ENCODE measurements at regions not wholly inside any gene's neighbourhood (a gene's known extent, or its start where the extent isn't known, plus 50 kb on each side); places are given as distances from the start of the nearest gene placed in this dataset.

GRCh38 chr7:156445997-156446761 is 194.4 kb upstream of the RNF32 start:
- no peak for FAIRE-seq

- no peak for FAIRE-seq
Measured at GRCh38 chr7:156442516-156442915, 198.1 kb upstream of the RNF32 start.

GRCh38 chr7:156440456-156440855 is 200.1 kb upstream of the RNF32 start:
- no peak for FAIRE-seq

GRCh38 chr7:156438011-156438410 is 202.6 kb upstream of the RNF32 start:
- FAIRE-seq: no peak

GRCh38 chr7:156437021-156437614 is 203.5 kb upstream of the RNF32 start:
- FAIRE-seq: no peak

- peak; percentile 67 for FAIRE-seq
Measured at GRCh38 chr7:156435486-156436231, 204.9 kb upstream of the RNF32 start.

GRCh38 chr7:156434706-156435105 is 205.9 kb upstream of the RNF32 start:
- FAIRE-seq: no peak

GRCh38 chr7:156432018-156432417 is 208.6 kb upstream of the RNF32 start:
- no peak for FAIRE-seq

GRCh38 chr7:156430109-156430508 is 210.5 kb upstream of the RNF32 start:
- FAIRE-seq: no peak

GRCh38 chr7:156429514-156429913 is 211.1 kb upstream of the RNF32 start:
- no peak for FAIRE-seq

GRCh38 chr7:156423876-156424275 is 216.7 kb upstream of the RNF32 start:
- no peak for FAIRE-seq

GRCh38 chr7:156420496-156420895 is 220.1 kb upstream of the RNF32 start:
- FAIRE-seq: no peak

- FAIRE-seq: no peak
Measured at GRCh38 chr7:156419782-156420181, 220.8 kb upstream of the RNF32 start.

- no peak for FAIRE-seq
Measured at GRCh38 chr7:156402255-156402654, 238.3 kb upstream of the RNF32 start.

- FAIRE-seq: no peak
Measured at GRCh38 chr7:156401617-156402016, 239.0 kb upstream of the RNF32 start.

GRCh38 chr7:156400046-156400445 is 240.5 kb upstream of the RNF32 start:
- FAIRE-seq: no peak

GRCh38 chr7:156397249-156397648 is 243.3 kb upstream of the RNF32 start:
- no peak for FAIRE-seq

GRCh38 chr7:156389116-156389692 is 251.4 kb upstream of the RNF32 start:
- no peak for FAIRE-seq

GRCh38 chr7:156386097-156386496 is 254.5 kb upstream of the RNF32 start:
- no peak for FAIRE-seq

GRCh38 chr7:156384706-156385105 is 255.9 kb upstream of the RNF32 start:
- no peak for FAIRE-seq

GRCh38 chr7:156383526-156383925 is 257.0 kb upstream of the RNF32 start:
- FAIRE-seq: no peak

GRCh38 chr7:156380261-156380660 is 260.3 kb upstream of the RNF32 start:
- FAIRE-seq: no peak

GRCh38 chr7:156379324-156380070 is 261.1 kb upstream of the RNF32 start:
- FAIRE-seq: no peak
